UCSD-AML1 (cell line): ENCODE measurements at regions not wholly inside any gene's neighbourhood (a gene's known extent, or its start where the extent isn't known, plus 50 kb on each side); places are given as distances from the start of the nearest gene placed in this dataset.

Source experiments
- DNase-seq: peaks from one replicate; lab custom pipeline; 2025; ENCODE audit not compliant: unreplicated experiment; lab: John Stamatoyannopoulos, UW

- DNase-seq, result no peak
These were observed 317.1 kb downstream of the BMP7 start for GRCh38 chr20:56949318-56949717.

GRCh38 chr20:56952258-56953047 is 314.0 kb downstream of the BMP7 start:
- no peak for DNase-seq

DNA sequence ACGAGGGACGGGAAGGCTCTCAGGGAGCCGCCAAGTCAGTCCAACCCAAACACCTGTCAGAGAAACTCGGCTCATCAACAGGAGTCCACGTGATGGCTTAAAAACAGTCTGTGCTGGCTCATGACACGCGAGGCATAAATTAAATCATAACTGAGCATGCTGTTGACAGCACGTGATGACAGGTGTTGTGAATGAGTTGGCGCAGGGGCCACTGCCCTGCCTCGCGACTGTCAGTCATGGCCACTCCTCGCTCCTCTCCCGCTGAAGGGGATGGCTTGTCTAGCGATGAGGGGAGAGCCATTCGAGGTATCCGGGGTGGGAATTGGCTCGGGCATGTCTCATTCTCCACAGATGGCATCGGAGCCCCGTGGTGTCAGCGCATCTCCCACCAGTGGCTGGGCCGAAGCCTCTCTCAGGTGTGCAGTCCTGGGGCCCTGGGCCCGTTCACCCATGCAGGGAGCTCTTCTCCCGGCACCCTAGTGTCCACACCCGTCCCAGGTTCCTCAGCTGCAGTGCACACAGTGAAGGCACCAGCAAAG is 313.3 kb downstream of the BMP7 start:
- DNase-seq, result no peak

GRCh38 chr20:56954797-56955196 is 311.6 kb downstream of the BMP7 start:
- no peak for DNase-seq

- DNase-seq, result no peak
These were observed 310.8 kb downstream of the BMP7 start for GRCh38 chr20:56955680-56956079.

- no peak for DNase-seq
These were observed 309.9 kb downstream of the BMP7 start for GRCh38 chr20:56956534-56956933.

- DNase-seq, result no peak
These were observed 308.5 kb downstream of the BMP7 start for GRCh38 chr20:56957737-56958553.

GRCh38 chr20:56964901-56965300 is 301.5 kb downstream of the BMP7 start:
- DNase-seq, result no peak

DNA sequence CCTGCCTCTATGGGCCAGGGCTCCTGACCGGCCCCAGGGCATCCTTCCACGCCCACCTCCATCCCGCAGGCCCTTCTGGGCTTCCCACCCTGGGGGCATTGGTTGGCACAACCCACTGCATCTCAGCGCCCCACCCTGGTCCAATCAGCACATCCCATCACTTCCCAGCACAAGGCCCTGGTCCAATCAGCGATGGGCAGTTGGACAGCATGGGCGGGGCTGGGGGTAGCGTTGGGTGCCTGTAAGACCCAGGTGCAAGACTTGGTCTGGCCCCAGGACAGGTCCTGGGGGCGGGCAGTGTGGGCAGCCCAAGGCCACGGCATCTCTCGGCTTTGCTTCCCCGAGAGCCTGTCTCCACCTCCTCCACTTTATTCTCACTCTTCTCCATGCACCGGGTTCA is 298.5 kb downstream of the BMP7 start:
- no peak for DNase-seq

- no peak for DNase-seq
These were observed 297.9 kb downstream of the BMP7 start for GRCh38 chr20:56968376-56969048.

DNA sequence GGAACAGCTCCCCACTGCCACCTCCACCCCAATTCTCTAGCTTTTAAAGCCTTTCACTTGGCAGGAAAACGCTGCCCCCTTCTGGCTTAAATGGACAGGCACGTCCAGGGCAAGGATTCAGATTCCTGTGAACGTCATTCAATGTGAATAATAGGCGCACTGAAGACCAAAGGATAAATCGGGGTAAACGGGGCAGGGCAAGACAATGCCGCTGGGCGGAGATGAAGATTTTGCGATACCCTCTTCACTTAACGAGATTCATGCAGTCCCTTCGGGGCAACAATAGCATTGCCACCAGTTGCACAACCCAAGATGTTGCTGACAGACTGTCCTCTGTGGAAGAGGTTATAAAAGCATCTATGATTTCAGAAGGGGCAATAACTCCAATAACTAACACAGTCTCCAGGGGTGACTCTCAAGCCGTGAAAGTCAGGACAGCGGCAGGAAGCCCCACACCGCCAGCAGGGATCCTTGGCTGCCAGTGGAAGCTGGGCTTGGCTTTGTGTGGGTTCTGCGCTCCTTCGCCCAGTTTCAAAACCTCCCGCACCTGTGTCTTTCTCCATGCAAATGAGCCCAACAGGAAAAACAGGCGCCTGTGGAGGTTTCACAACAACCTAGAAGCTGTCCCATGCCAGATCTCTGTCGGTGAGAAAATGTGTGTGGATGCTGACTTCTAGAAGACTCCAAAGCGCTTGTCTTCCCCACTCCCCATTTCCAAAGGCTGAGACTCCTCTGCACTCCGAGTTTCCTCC is 291.8 kb downstream of the BMP7 start:
- DNase-seq, result peak; percentile 33

DNA sequence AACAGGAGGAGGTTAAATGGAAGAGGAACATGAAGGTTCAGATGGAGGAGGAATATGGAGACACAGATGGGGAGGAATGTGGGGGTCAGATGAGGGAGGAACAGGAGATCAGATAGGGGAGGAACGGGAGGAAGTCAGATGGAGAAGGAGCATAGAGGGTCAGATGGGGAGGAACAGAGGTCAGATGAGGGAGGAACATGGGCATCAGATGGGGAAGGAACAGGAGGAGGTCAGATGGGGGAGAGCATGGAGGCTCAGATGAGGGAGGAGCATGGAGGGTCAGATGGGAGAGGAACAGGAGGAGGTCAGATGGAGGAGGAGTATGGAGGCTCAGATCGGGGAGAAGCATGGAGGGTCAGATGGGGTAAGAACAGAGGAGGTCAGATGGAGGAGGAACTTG is 290.6 kb downstream of the BMP7 start:
- no peak for DNase-seq

- DNase-seq, result no peak
These were observed 290.1 kb downstream of the BMP7 start for GRCh38 chr20:56976336-56976735.

DNA sequence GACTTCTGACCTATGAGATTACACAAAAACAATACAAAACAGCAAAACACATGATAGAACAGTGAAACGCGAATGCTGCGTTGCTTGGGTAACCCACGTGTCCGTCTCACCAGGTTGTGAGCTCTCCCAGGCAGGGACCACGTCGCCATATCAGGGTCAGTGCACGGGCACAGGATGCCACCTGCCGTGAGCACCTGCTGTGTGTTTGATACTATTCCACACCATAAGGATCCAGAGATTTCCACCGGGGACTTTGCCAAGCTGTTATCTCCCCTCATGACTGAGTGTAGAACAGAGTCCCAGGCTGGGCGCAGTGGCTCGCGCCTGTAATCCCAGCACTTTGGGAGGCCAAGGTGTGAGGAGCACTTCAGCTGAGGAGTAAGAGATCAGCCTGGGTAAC is 288.0 kb downstream of the BMP7 start:
- no peak for DNase-seq

GRCh38 chr20:56979125-56979524 is 287.3 kb downstream of the BMP7 start:
- DNase-seq, result no peak

GRCh38 chr20:56981301-56981700 is 285.1 kb downstream of the BMP7 start:
- no peak for DNase-seq

DNA sequence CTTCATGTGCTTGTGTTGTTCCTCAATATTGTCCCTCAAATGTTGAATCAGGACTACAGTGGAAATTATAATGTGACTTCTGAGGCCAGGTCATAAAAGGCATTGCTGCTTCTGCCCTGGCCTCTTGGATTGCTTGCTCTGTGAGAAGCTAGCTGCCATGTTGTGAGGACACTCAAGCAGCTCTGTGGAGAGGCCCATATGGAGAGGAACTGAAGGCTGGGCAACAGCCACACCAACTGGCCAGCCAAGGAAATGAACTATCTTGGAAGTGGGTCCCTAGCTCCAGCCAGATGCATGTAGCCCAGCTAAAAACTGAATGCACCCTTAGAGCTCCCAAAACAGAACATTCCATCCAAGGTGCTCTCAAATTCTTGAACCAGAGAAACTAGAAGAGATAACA is 282.6 kb downstream of the BMP7 start:
- DNase-seq, result no peak

- DNase-seq, result no peak
These were observed 281.3 kb downstream of the BMP7 start for GRCh38 chr20:56985066-56985685.

DNA sequence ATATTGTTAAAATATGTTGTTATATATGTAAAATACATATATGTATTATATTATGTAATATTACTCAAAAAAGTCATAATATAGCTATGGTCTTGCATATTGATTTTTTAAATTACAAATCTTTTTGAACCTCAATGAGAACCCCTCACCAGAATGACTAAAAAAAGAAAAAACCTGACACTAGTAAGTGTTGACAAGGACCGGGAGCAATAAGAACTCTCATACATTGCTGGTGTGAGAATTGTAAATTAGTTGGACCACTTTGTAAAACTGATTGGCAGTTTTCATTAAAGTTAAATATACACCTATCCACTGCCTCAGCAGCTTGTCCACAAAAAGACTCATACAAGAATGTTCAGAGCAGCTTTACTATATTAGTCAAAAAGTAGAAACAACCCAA is 280.0 kb downstream of the BMP7 start:
- DNase-seq, result no peak

DNA sequence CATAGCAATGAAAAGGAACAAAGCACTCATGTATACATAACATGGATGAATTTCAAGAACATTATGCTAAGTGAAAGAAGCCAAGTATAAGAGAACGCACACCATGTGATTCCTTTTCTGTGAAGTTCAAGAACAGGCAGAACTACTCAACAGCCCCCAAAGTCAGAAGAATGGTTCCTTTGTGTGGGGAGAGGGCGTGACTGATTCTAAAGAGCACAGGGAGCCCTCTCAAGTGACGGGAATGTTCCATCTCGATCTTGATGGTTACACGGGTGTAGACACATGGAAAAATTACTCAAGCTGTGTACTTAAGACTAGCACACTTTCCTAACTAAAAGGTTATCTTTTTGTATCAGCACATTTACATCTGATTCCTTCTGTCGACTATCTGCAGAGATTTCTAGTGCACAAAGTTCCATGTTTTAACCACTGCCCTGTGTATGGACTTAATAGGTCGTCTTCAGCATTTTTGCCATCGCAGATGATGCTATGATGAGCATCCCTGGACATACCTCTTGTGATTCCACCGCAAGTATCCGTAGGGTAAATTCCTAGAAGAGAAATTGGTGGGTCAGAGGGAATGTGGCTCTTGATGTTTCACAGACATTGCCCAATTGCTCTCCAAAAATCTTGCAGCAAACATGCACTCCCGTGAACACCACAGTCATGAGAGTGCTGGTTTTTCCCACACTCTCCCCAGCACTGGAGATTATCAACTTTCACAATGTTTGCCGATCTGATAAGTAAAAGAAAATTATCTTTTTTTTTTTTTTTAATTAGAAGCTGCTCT is 279.3 kb downstream of the BMP7 start:
- no peak for DNase-seq
